ENCODE measurements at regions not wholly inside any gene's neighbourhood (a gene's known extent, or its start where the extent isn't known, plus 50 kb on each side); places are given as distances from the start of the nearest gene placed in this dataset.

- TF ChIP-seq CTCF (IDR thresholded peaks at IDR 0.05; ENCODE audit: low read length), result no peak
- no peak for TF ChIP-seq EZH2 (optimal IDR thresholded peaks at IDR 0.05; ENCODE audit: low read depth, low read length)
Observed at GRCh38 chr16:86918637-86919036, 340.3 kb downstream of the FOXL1 start.
